ENCODE measurements at regions not wholly inside any gene's neighbourhood (a gene's known extent, or its start where the extent isn't known, plus 50 kb on each side); places are given as distances from the start of the nearest gene placed in this dataset.

- Histone ChIP-seq H3K27me3 (ENCODE audit: control insufficient read depth, insufficient read depth, low read length) (no peaks in the 10 kb centered on the region), H3K9me3 (ENCODE audit: control insufficient read depth, low read depth, low read length) (no peaks in the 10 kb centered on the region), H3K27ac (ENCODE audit: low read length) (no peak overlapping the region), H3K4me1 (ENCODE audit: control insufficient read depth, insufficient read depth, low read length) (no peaks in the 10 kb centered on the region), H3K4me3 (ENCODE audit: low read length) (no peak overlapping the region), H3K36me3 (ENCODE audit: control insufficient read depth, insufficient read depth, low read length) (no peaks in the 10 kb centered on the region)
- WGBS (ENCODE audit: insufficient coverage, low lambda C conversion rate): 100% methylated on average over 2 of the region's 3 CpGs
- DNase-seq: no peak
These were observed 198.8 kb upstream of the RGPD4 start for GRCh38 chr2:107627926-107628325.

GRCh38 chr2:107633580-107634147 lies 193.0 kb upstream of the RGPD4 start:
- H3K9me3 ChIP-seq (ENCODE audit: control insufficient read depth, low read depth, low read length): no peaks in the 10 kb centered on the region
- H3K4me3 ChIP-seq (ENCODE audit: low read length): no peak overlapping the region
- WGBS (ENCODE audit: insufficient coverage, low lambda C conversion rate): no CpG with 5 or more reads among the region's 3 CpGs
- H3K4me1 ChIP-seq (ENCODE audit: control insufficient read depth, insufficient read depth, low read length): no peaks in the 10 kb centered on the region
- no peak for DNase-seq
- no peaks in the 10 kb centered on the region for H3K36me3 ChIP-seq (ENCODE audit: control insufficient read depth, insufficient read depth, low read length)
- no peaks in the 10 kb centered on the region for H3K27me3 ChIP-seq (ENCODE audit: control insufficient read depth, insufficient read depth, low read length)
- no peak overlapping the region for H3K27ac ChIP-seq (ENCODE audit: low read length)

- Histone ChIP-seq H3K4me1 (ENCODE audit: control insufficient read depth, insufficient read depth, low read length) (no peaks in the 10 kb centered on the region), H3K27ac (ENCODE audit: low read length) (no peak overlapping the region), H3K9me3 (ENCODE audit: control insufficient read depth, low read depth, low read length) (no peaks in the 10 kb centered on the region), H3K36me3 (ENCODE audit: control insufficient read depth, insufficient read depth, low read length) (no peaks in the 10 kb centered on the region), H3K27me3 (ENCODE audit: control insufficient read depth, insufficient read depth, low read length) (no peaks in the 10 kb centered on the region), H3K4me3 (ENCODE audit: low read length) (no peak overlapping the region)
- no CpG with 5 or more reads among the region's 1 CpG for WGBS (ENCODE audit: insufficient coverage, low lambda C conversion rate)
- DNase-seq: no peak
These were observed 192.5 kb upstream of the RGPD4 start for GRCh38 chr2:107634172-107634571.

- H3K27me3 ChIP-seq (ENCODE audit: control insufficient read depth, insufficient read depth, low read length): no peaks in the 10 kb centered on the region
- H3K4me3 ChIP-seq (ENCODE audit: low read length): no peak overlapping the region
- H3K9me3 ChIP-seq (ENCODE audit: control insufficient read depth, low read depth, low read length): no peaks in the 10 kb centered on the region
- no peaks in the 10 kb centered on the region for H3K4me1 ChIP-seq (ENCODE audit: control insufficient read depth, insufficient read depth, low read length)
- no peak overlapping the region for H3K27ac ChIP-seq (ENCODE audit: low read length)
- WGBS (ENCODE audit: insufficient coverage, low lambda C conversion rate): no CpG with 5 or more reads among the region's 3 CpGs
- no peak for DNase-seq
- H3K36me3 ChIP-seq (ENCODE audit: control insufficient read depth, insufficient read depth, low read length): no peaks in the 10 kb centered on the region
These were observed 190.8 kb upstream of the RGPD4 start for GRCh38 chr2:107635883-107636282.

GRCh38 chr2:107645586-107645985 lies 181.1 kb upstream of the RGPD4 start:
- H3K27me3 ChIP-seq (ENCODE audit: control insufficient read depth, insufficient read depth, low read length): no peaks in the 10 kb centered on the region
- no peak for DNase-seq
- H3K4me1 ChIP-seq (ENCODE audit: control insufficient read depth, insufficient read depth, low read length): no peaks in the 10 kb centered on the region
- no peaks in the 10 kb centered on the region for H3K9me3 ChIP-seq (ENCODE audit: control insufficient read depth, low read depth, low read length)
- H3K4me3 ChIP-seq (ENCODE audit: low read length): no peak overlapping the region
- no peaks in the 10 kb centered on the region for H3K36me3 ChIP-seq (ENCODE audit: control insufficient read depth, insufficient read depth, low read length)
- no peak overlapping the region for H3K27ac ChIP-seq (ENCODE audit: low read length)

- H3K27ac ChIP-seq (ENCODE audit: low read length): no peak overlapping the region
- H3K36me3 ChIP-seq (ENCODE audit: control insufficient read depth, insufficient read depth, low read length): no peaks in the 10 kb centered on the region
- DNase-seq: no peak
- 80% methylated on average over 1 of the region's 11 CpGs for WGBS (ENCODE audit: insufficient coverage, low lambda C conversion rate)
- H3K4me3 ChIP-seq (ENCODE audit: low read length): no peak overlapping the region
- H3K4me1 ChIP-seq (ENCODE audit: control insufficient read depth, insufficient read depth, low read length): no peaks in the 10 kb centered on the region
- no peaks in the 10 kb centered on the region for H3K27me3 ChIP-seq (ENCODE audit: control insufficient read depth, insufficient read depth, low read length)
- H3K9me3 ChIP-seq (ENCODE audit: control insufficient read depth, low read depth, low read length): no peaks in the 10 kb centered on the region
These were observed 177.8 kb upstream of the RGPD4 start for GRCh38 chr2:107648781-107649404.

GRCh38 chr2:107657049-107657448 lies 169.6 kb upstream of the RGPD4 start:
- Histone ChIP-seq H3K9me3 (ENCODE audit: control insufficient read depth, low read depth, low read length) (no peaks in the 10 kb centered on the region), H3K27me3 (ENCODE audit: control insufficient read depth, insufficient read depth, low read length) (no peaks in the 10 kb centered on the region), H3K27ac (ENCODE audit: low read length) (no peak overlapping the region), H3K4me1 (ENCODE audit: control insufficient read depth, insufficient read depth, low read length) (no peaks in the 10 kb centered on the region), H3K4me3 (ENCODE audit: low read length) (no peak overlapping the region), H3K36me3 (ENCODE audit: control insufficient read depth, insufficient read depth, low read length) (no peaks in the 10 kb centered on the region)
- 100% methylated on average over 2 of the region's 3 CpGs for WGBS (ENCODE audit: insufficient coverage, low lambda C conversion rate)
- DNase-seq: no peak

GRCh38 chr2:107663632-107664031 lies 163.1 kb upstream of the RGPD4 start:
- DNase-seq: no peak

GRCh38 chr2:107669335-107669734 lies 157.4 kb upstream of the RGPD4 start:
- DNase-seq: no peak
- Histone ChIP-seq H3K27ac (ENCODE audit: low read length) (no peak overlapping the region), H3K4me3 (ENCODE audit: low read length) (no peak overlapping the region), H3K27me3 (ENCODE audit: control insufficient read depth, insufficient read depth, low read length) (no peaks in the 10 kb centered on the region), H3K4me1 (ENCODE audit: control insufficient read depth, insufficient read depth, low read length) (no peaks in the 10 kb centered on the region), H3K9me3 (ENCODE audit: control insufficient read depth, low read depth, low read length) (peaks cover 5% of the 10 kb centered on the region), H3K36me3 (ENCODE audit: control insufficient read depth, insufficient read depth, low read length) (no peaks in the 10 kb centered on the region)
- no CpG with 5 or more reads among the region's 4 CpGs for WGBS (ENCODE audit: insufficient coverage, low lambda C conversion rate)

More at GRCh38 chr2:107663632-107664031, 163.1 kb upstream of the RGPD4 start:
- no peaks in the 10 kb centered on the region for H3K27me3 ChIP-seq (ENCODE audit: control insufficient read depth, insufficient read depth, low read length)
- no peaks in the 10 kb centered on the region for H3K9me3 ChIP-seq (ENCODE audit: control insufficient read depth, low read depth, low read length)
- H3K4me1 ChIP-seq (ENCODE audit: control insufficient read depth, insufficient read depth, low read length): no peaks in the 10 kb centered on the region
- H3K36me3 ChIP-seq (ENCODE audit: control insufficient read depth, insufficient read depth, low read length): no peaks in the 10 kb centered on the region
- no peak overlapping the region for H3K27ac ChIP-seq (ENCODE audit: low read length)
- no peak overlapping the region for H3K4me3 ChIP-seq (ENCODE audit: low read length)
- no CpG with 5 or more reads among the region's 6 CpGs for whole genome bisulfite sequencing (ENCODE audit: insufficient coverage, low lambda C conversion rate)

GRCh38 chr2:107681936-107682335 lies 144.8 kb upstream of the RGPD4 start:
- DNase-seq: no peak
- H3K36me3 ChIP-seq (ENCODE audit: control insufficient read depth, insufficient read depth, low read length): no peaks in the 10 kb centered on the region
- no peak overlapping the region for H3K27ac ChIP-seq (ENCODE audit: low read length)
- no peaks in the 10 kb centered on the region for H3K4me1 ChIP-seq (ENCODE audit: control insufficient read depth, insufficient read depth, low read length)
- H3K27me3 ChIP-seq (ENCODE audit: control insufficient read depth, insufficient read depth, low read length): no peaks in the 10 kb centered on the region
- H3K9me3 ChIP-seq (ENCODE audit: control insufficient read depth, low read depth, low read length): no peaks in the 10 kb centered on the region
- whole genome bisulfite sequencing (ENCODE audit: insufficient coverage, low lambda C conversion rate): 80% methylated on average over 2 of the region's 8 CpGs
- no peak overlapping the region for H3K4me3 ChIP-seq (ENCODE audit: low read length)

- Histone ChIP-seq H3K4me1 (ENCODE audit: control insufficient read depth, insufficient read depth, low read length) (no peaks in the 10 kb centered on the region), H3K27ac (ENCODE audit: low read length) (no peak overlapping the region), H3K4me3 (ENCODE audit: low read length) (no peak overlapping the region), H3K9me3 (ENCODE audit: control insufficient read depth, low read depth, low read length) (no peaks in the 10 kb centered on the region), H3K27me3 (ENCODE audit: control insufficient read depth, insufficient read depth, low read length) (no peaks in the 10 kb centered on the region), H3K36me3 (ENCODE audit: control insufficient read depth, insufficient read depth, low read length) (no peaks in the 10 kb centered on the region)
- no CpG with 5 or more reads among the region's 4 CpGs for WGBS (ENCODE audit: insufficient coverage, low lambda C conversion rate)
- no peak for DNase-seq
These were observed 142.3 kb upstream of the RGPD4 start for GRCh38 chr2:107684421-107684820.

Measured in large intestine (tissue), 3 donors.